HG03521 (cell line): ENCODE measurements at regions not wholly inside any gene's neighbourhood (a gene's known extent, or its start where the extent isn't known, plus 50 kb on each side); places are given as distances from the start of the nearest gene placed in this dataset.

ENCODE experiments used
- ATAC-seq: cut with Tn5 transposase; IDR thresholded peaks from one replicate; pipeline ENCODE4 v1.9.1; 2021; ENCODE audit warnings: mild to moderate bottlenecking, moderate library complexity; ENCODE audit not compliant: unreplicated experiment

DNA sequence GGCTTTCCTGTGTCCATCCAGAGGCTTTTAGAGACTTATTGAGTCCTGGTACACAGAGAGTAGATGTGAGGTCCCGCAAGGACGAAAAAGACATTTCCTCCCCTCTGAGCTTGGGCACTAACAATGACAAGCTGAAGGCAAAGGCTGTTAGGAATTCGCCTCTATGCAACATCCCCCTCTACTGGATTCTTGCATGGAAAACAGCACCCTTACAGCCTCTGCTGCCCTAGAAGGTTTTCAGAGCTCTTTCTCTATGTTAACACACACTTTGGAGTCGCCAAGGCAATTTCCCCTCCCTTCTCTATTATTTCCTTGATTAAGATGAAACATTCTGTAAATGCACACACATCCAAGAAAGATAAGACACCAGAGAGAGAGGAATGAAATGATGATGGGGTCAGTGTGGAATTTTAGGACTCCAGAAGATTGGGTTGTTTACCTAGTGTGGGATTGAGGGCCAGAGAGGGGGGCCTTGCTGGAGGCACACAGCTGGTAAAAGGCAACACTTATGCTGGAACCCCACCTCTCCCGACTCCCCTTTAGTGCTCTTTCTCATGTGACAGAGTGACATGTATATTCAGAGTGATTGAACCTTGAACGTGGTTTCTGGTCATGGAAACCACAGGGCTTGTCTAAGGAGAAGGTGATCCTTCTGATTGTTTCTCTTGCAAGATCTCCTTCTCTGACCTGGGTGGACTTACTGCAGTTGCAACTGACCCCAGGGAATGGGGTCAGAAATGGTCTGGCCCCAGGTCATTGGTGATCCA, 300.7 kb downstream of the CLIC5 start:
- ATAC-seq: peak; percentile 33

DNA sequence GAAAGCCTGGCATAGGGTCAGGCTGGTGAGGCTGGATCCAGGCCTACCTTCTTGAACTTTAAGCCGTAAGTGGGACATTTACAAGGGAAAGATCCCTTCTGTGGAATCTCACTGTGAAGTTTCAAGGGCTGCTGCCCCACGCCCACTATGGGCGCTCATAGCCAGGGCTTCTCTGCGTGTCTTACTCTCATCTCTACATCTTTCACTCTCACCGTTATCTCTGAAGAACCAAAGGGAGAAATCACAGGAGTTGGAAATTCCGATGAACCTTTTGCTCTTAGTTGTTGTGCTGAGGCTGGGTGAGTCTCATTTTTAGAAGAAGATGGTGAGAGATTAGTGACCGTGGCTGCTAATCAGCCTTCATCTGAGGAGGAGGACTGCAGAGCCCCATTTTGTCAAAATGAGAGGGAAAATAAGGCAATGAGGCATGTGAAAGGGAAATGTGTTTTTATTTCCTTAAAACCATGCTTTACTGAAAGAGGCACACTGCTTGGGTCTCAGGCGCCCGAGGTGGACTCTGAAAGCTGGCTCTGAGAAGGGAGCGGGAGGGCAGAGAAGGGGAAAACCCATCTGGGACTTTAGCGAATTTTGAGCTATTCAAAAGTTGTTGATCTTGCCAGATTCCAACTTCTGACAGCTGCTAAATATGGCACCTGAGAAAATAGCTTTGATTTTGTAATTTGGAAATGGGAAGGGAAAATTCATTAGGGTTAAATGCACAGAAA, 301.5 kb downstream of the CLIC5 start:
- ATAC-seq: no peak
